H9 (cell line): ENCODE measurements at regions not wholly inside any gene's neighbourhood (a gene's known extent, or its start where the extent isn't known, plus 50 kb on each side); places are given as distances from the start of the nearest gene placed in this dataset.

ENCODE experiments used
- DNase-seq: peaks from one replicate; pipeline ENCODE4 v3.0.0-alpha.2; 2017
- H2AFZ ChIP-seq: one replicate; pipeline ENCODE4 v1.6.1; 2013; ENCODE audit warnings: mild to moderate bottlenecking, low read length, control low read depth, moderate library complexity
- H2AK5ac ChIP-seq: 2 replicates; pipeline ENCODE4 v1.6.1; 2013; ENCODE audit warnings: low read length, control low read depth, mixed read lengths; ENCODE audit not compliant: insufficient read length
- H2BK120ac ChIP-seq: one replicate; pipeline ENCODE4 v1.6.1; 2013; ENCODE audit warnings: low read depth, mild to moderate bottlenecking, low read length, control low read depth, inconsistent platforms; ENCODE audit not compliant: poor library complexity, severe bottlenecking
- H2BK12ac ChIP-seq: 2 replicates; pipeline ENCODE4 v1.6.1; 2013; ENCODE audit warnings: low read length, control low read depth, mixed read lengths, low read depth; ENCODE audit not compliant: insufficient read length
- H2BK15ac ChIP-seq: 2 replicates; pipeline ENCODE4 v1.6.1; 2013; ENCODE audit warnings: low read depth, low read length, control low read depth
- H2BK20ac ChIP-seq: one replicate; pipeline ENCODE4 v1.6.1; 2013; ENCODE audit warnings: low read depth, mild to moderate bottlenecking, low read length, control low read depth, inconsistent platforms; ENCODE audit not compliant: poor library complexity, severe bottlenecking
- H2BK5ac ChIP-seq: 2 replicates; pipeline ENCODE4 v1.6.1; 2013; ENCODE audit warnings: low read length, control low read depth, mixed read lengths; ENCODE audit not compliant: insufficient read length
- H3K14ac ChIP-seq: 2 replicates; pipeline ENCODE4 v1.6.1; 2013; ENCODE audit warnings: low read length, control low read depth; ENCODE audit not compliant: insufficient read depth
- H3K18ac ChIP-seq: 2 replicates; pipeline ENCODE4 v1.6.1; 2013; ENCODE audit warnings: low read depth, mild to moderate bottlenecking, mixed read lengths, low read length, control low read depth; ENCODE audit not compliant: insufficient read length
- H3K23ac ChIP-seq: 2 replicates; pipeline ENCODE4 v1.6.1; 2013; ENCODE audit warnings: low read length, control low read depth, mixed read lengths, low read depth; ENCODE audit not compliant: insufficient read length
- H3K23me2 ChIP-seq: 2 replicates; pipeline ENCODE4 v1.6.1; 2013; ENCODE audit warnings: low read depth, mild to moderate bottlenecking, mixed read lengths, low read length, control low read depth; ENCODE audit not compliant: insufficient read length, poor library complexity, severe bottlenecking
- H3K27ac ChIP-seq: 2 replicates; pipeline ENCODE4 v1.5.1; 2013; ENCODE audit warnings: low read length, control low read depth, mixed read lengths, low read depth; ENCODE audit not compliant: insufficient read length
- H3K27me3 ChIP-seq: 2 replicates; pipeline ENCODE4 v1.6.1; 2013; ENCODE audit warnings: low read length, control low read depth, inconsistent platforms; ENCODE audit not compliant: insufficient read depth
- H3K4ac ChIP-seq: 2 replicates; pipeline ENCODE4 v1.6.1; 2013; ENCODE audit warnings: low read depth, mild to moderate bottlenecking, control low read depth, inconsistent platforms, low read length, moderate library complexity
- H3K4me1 ChIP-seq: 2 replicates; pipeline ENCODE4 v1.6.1; 2013; ENCODE audit warnings: low read length, control low read depth, inconsistent platforms; ENCODE audit not compliant: insufficient read depth
- H3K4me2 ChIP-seq: 2 replicates; pipeline ENCODE4 v1.6.1; 2013; ENCODE audit warnings: low read length, control low read depth, mixed read lengths; ENCODE audit not compliant: insufficient read length, insufficient read depth
- H3K56ac ChIP-seq: 2 replicates; pipeline ENCODE4 v1.6.1; 2013; ENCODE audit warnings: low read depth, mild to moderate bottlenecking, mixed read lengths, low read length, control low read depth; ENCODE audit not compliant: insufficient read length
- H3K79me1 ChIP-seq: 2 replicates; pipeline ENCODE4 v1.6.1; 2013; ENCODE audit warnings: low read depth, mild to moderate bottlenecking, moderate library complexity, low read length, control low read depth, inconsistent platforms; ENCODE audit not compliant: insufficient read depth, poor library complexity, severe bottlenecking
- H3K79me2 ChIP-seq: 2 replicates; pipeline ENCODE4 v1.6.1; 2013; ENCODE audit warnings: low read length, control low read depth, inconsistent platforms; ENCODE audit not compliant: insufficient read depth
- H3K9ac ChIP-seq: 2 replicates; pipeline ENCODE4 v1.6.1; 2013; ENCODE audit warnings: low read length, control low read depth, mixed read lengths; ENCODE audit not compliant: insufficient read length; ENCODE audit errors: extremely low read depth
- H3K9me3 ChIP-seq: one replicate; pipeline ENCODE4 v1.6.1; 2013; ENCODE audit warnings: low read depth, low read length, inconsistent platforms; ENCODE audit not compliant: control insufficient read depth
- H3T11ph ChIP-seq: one replicate; pipeline ENCODE4 v1.6.1; 2013; ENCODE audit warnings: mild to moderate bottlenecking, low read length, control low read depth, inconsistent platforms
- H4K20me1 ChIP-seq: one replicate; pipeline ENCODE4 v1.6.1; 2013; ENCODE audit not compliant: control insufficient read depth, insufficient read length, insufficient read depth
- H4K5ac ChIP-seq: 2 replicates; pipeline ENCODE4 v1.6.1; 2013; ENCODE audit warnings: low read depth, mild to moderate bottlenecking, mixed read lengths, low read length, control low read depth; ENCODE audit not compliant: insufficient read length
- H4K8ac ChIP-seq: replicated peaks from 2 replicates; pipeline ENCODE4 v1.6.1; 2013; ENCODE audit warnings: low read length, control low read depth, mixed read lengths, low read depth; ENCODE audit not compliant: insufficient read length
- H4K91ac ChIP-seq: 2 replicates; pipeline ENCODE4 v1.6.1; 2013; ENCODE audit warnings: low read depth, mild to moderate bottlenecking, moderate library complexity, mixed read lengths, low read length, control low read depth; ENCODE audit not compliant: insufficient read length
- H3K27ac Mint-ChIP-seq, 3 experiments: 2 replicates in 2 of 3; 3 replicates in 1 of 3; pipeline ENCODE4 v1.8.0; 2020 to 2021; ENCODE audit warnings: mixed read lengths in 3 of 3, mild to moderate bottlenecking in 1 of 3, moderate library complexity in 1 of 3
- H3K27me3 Mint-ChIP-seq: 2 replicates; pipeline ENCODE4 v1.8.0; 2021; ENCODE audit warnings: low read depth, mild to moderate bottlenecking, moderate library complexity, mixed read lengths
- H3K36me3 Mint-ChIP-seq, 3 experiments: 2 replicates in 2 of 3; 3 replicates in 1 of 3; pipeline ENCODE4 v1.8.0; 2020 to 2021; ENCODE audit warnings: low read depth in 3 of 3, mixed read lengths in 3 of 3; ENCODE audit not compliant: insufficient read depth in 1 of 3
- H3K4me1 Mint-ChIP-seq, 2 experiments: 2 replicates each; pipeline ENCODE4 v1.8.0; 2020; ENCODE audit warnings: mixed read lengths in 2 of 2
- H3K4me3 Mint-ChIP-seq, 2 experiments: 2 replicates in 1 of 2; 3 replicates in 1 of 2; pipeline ENCODE4 v1.8.0; 2020 to 2021; ENCODE audit warnings: mild to moderate bottlenecking in 2 of 2, mixed read lengths in 2 of 2, moderate library complexity in 1 of 2
- H3K9me3 Mint-ChIP-seq, 2 experiments: 2 replicates in 1 of 2; 3 replicates in 1 of 2; pipeline ENCODE4 v1.8.0; 2020; ENCODE audit warnings: mild to moderate bottlenecking in 2 of 2, mixed read lengths in 2 of 2, moderate library complexity in 1 of 2
- WGBS: extraction: QIAGEN DNeasy Blood & Tissue Kit; methylation state at CpG from one replicate; pipeline ENCODE4 v1.1.7; 2013; ENCODE audit warnings: missing lambda C conversion rate, low lambda C conversion rate, mixed read lengths; ENCODE audit not compliant: insufficient read length; ENCODE audit errors: extremely low coverage; 5-methylcytosine and 5-hydroxymethylcytosine counted together
- TF ChIP-seq, protein P1 (sequence below): fragments of 200-600 bp; sonication (generic); conservative IDR thresholded peaks from 3 replicates; pipeline ENCODE4 v1.8.0; 2021; ENCODE audit warnings: antibody characterized with exemption, mild to moderate bottlenecking

DNA sequence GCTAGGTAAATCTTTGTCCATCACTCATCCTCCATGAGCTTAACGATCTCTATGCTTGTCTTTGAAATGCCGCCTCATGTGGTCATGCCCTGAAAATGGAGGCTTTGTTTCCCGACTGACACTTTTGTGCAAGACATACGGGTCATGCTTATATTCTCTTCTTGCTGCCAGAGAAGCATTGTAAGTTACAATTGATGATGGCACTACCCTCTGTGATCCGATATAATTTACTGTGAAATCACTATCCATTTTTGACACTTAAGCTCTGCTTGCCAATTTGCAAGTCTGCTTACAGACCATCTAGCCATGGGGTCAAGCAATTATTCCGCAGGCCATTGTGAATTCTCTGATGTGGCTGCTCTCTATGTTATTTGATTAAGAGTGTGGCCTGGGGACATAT is 650.0 kb downstream of the FLRT2 start:
- no peak overlapping the region for H2AK5ac ChIP-seq
- no peak overlapping the region for H2BK15ac ChIP-seq
- H2AFZ ChIP-seq: no peak overlapping the region
- Mint-ChIP-seq H3K36me3 (no peaks in the 10 kb centered on the region), H3K27me3 (no peaks in the 10 kb centered on the region), H3K9me3 (no peaks in the 10 kb centered on the region; a peak in 1 of 5 replicates), H3K4me3 (no peak overlapping the region), H3K4me1 (no peaks in the 10 kb centered on the region), H3K27ac (no peak overlapping the region)
- H3K56ac ChIP-seq: no peak overlapping the region
- no peaks in the 10 kb centered on the region for H4K20me1 ChIP-seq
- no peak overlapping the region for H3K18ac ChIP-seq
- no peak overlapping the region for H2BK120ac ChIP-seq
- no CpG with 5 or more reads among the region's 6 CpGs for WGBS
- H3K14ac ChIP-seq: no peak overlapping the region
- TF ChIP-seq, protein P1, sequence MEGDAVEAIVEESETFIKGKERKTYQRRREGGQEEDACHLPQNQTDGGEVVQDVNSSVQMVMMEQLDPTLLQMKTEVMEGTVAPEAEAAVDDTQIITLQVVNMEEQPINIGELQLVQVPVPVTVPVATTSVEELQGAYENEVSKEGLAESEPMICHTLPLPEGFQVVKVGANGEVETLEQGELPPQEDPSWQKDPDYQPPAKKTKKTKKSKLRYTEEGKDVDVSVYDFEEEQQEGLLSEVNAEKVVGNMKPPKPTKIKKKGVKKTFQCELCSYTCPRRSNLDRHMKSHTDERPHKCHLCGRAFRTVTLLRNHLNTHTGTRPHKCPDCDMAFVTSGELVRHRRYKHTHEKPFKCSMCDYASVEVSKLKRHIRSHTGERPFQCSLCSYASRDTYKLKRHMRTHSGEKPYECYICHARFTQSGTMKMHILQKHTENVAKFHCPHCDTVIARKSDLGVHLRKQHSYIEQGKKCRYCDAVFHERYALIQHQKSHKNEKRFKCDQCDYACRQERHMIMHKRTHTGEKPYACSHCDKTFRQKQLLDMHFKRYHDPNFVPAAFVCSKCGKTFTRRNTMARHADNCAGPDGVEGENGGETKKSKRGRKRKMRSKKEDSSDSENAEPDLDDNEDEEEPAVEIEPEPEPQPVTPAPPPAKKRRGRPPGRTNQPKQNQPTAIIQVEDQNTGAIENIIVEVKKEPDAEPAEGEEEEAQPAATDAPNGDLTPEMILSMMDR: no peak
- H2BK12ac ChIP-seq: no peak overlapping the region
- no peaks in the 10 kb centered on the region for H3K79me1 ChIP-seq
- no peaks in the 10 kb centered on the region for H3K4me1 ChIP-seq
- no peak overlapping the region for H3K23ac ChIP-seq
- no peaks in the 10 kb centered on the region for H3K9me3 ChIP-seq
- DNase-seq: no peak
- H3K27me3 ChIP-seq: no peaks in the 10 kb centered on the region
- H3K79me2 ChIP-seq: no peaks in the 10 kb centered on the region
- no peak overlapping the region for H3K4me2 ChIP-seq
- no peak overlapping the region for H4K5ac ChIP-seq
- H2BK5ac ChIP-seq: no peak overlapping the region
- no peak overlapping the region for H3K9ac ChIP-seq
- no peak overlapping the region for H3K27ac ChIP-seq
- no peak overlapping the region for H4K91ac ChIP-seq
- no peak overlapping the region for H3T11ph ChIP-seq
- H3K23me2 ChIP-seq: no peaks in the 10 kb centered on the region
- no peak overlapping the region for H3K4ac ChIP-seq
- no peak overlapping the region for H4K8ac ChIP-seq
- no peak overlapping the region for H2BK20ac ChIP-seq
